Putamen (tissue), 1 donor: ENCODE measurements at regions not wholly inside any gene's neighbourhood (a gene's known extent, or its start where the extent isn't known, plus 50 kb on each side); places are given as distances from the start of the nearest gene placed in this dataset.
"Not testable (repeated sequence)": the region's sequence is repeated elsewhere in the genome, so short reads cannot be mapped to it uniquely, and the experiment has no call there.

Experiments
- DNase-seq: peaks from one replicate; pipeline ENCODE4 v3.0.0-alpha.2; 2016; ENCODE audit warnings: low spot score

DNA sequence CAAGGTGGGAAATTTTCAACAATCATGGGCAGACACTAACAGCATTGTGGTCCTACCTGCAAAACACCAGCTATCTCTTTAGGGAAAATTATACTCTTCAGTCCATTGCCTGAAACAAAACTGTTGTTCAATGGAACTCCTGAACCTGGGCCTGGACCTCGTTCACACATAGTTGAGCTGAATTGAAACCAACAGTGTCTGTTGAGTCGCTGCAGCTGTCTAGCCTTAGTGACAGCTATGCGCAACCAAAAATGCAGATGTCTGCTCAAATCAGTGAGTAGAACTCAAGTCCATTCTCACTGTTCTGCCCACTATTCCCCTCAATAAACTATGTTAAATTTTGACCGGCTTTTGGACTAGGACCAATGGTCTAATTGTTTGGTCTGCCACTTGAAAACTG, 286.2 kb downstream of the TFAP2A start:
- no peak for DNase-seq

DNA sequence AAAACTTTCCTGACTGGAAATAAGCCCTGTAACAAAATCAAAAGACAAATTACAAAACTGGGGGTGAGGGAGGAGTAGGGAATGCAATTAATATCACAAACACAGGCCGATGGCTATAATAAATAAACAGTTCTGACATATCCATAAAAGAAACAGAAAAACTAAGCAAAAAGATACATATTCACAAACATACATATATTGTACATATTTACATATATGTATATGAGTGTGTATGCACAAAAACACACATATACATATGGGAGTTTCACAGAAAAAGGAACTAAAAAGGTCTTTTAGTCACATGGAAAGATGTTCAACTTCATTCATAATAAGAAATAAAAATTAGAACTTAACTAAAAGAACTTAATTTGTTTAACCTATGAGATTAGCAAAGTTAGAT, 292.7 kb downstream of the TFAP2A start:
- DNase-seq, result no peak

DNA sequence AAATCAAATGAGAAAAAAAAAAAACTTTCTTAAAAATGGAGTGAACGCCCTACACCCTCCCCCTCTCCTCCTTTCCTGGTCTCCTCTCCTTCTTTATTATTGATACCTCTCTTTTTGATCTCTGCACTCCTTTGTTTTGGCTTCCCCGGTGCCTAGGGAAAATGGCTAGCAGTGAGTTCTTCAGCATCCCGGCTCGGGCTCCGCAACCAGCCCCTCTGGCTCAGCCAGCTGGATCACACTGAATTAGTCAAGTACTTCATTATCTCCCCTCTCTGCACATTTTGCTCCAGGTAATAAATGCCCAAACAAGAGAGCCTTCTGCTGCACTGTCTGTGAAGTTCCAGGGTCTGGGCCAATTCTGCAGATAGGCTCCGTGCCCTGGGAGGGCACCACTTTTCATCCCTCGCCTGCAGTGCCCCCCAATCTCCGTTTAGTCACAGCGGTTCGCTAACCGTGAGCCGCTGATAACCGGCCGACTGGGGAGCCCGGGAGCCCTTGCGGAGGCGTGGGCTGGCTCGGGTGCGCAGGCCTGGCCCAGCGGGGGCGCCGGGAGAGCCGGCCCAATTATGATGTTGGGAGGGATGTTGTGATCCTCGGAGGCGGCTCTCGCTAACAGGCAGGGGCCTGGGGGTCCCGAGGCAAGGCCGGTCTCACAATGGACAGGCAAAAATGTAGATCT, 301.9 kb downstream of the TFAP2A start:
- DNase-seq, result no peak

DNA sequence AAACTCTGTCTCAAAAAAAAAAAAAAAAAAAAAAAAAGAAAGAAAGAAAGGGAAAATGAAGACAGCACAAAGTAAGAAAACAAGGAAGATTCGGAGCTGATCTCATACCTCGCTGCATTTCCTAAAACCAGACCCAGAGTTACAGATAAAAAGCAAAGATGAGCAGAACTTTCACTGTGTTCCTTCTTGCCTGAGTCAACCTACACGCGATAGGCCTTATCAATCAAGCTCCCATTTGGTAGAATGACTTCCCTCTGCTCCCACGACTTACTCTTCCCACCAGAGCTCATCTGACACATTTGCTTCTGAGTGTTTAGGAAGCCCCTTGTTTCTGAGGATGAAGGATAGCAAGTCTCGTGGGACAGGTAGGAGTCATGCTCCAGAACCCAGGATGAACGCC, 302.9 kb downstream of the TFAP2A start:
- DNase-seq, result no peak

DNA sequence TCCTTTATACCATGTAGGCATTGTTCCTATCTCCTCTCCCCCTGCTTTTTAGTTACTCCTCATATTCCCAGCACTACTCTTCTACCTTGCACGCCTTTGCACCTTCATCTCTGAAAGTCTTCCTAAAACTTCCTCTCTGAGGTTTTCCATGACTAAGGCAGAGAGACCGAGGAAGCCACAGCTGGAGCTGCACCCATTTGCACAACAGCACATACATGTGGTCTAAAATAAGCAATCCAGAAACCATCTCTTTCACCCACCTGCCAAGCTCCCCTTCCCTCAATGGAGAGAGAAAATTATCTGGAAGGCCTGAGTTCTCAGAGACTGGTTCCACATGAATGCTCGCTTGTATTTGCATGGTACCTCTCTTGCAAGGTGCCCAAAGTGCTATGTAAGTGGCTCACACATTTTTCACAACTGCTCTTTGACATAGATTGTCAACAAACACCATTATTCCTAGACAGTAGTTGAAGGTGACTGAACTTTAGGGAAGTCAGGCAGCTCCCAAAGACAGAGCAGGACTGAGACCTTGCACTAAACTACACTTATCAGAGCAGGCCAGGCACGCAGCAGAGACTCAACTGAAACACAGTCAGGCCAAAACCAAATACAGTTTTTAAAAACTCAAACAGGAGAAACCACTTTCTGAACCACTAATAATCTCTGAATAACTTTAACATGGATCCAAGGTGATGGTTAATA, 313.2 kb downstream of the TFAP2A start:
- DNase-seq, result no peak

DNA sequence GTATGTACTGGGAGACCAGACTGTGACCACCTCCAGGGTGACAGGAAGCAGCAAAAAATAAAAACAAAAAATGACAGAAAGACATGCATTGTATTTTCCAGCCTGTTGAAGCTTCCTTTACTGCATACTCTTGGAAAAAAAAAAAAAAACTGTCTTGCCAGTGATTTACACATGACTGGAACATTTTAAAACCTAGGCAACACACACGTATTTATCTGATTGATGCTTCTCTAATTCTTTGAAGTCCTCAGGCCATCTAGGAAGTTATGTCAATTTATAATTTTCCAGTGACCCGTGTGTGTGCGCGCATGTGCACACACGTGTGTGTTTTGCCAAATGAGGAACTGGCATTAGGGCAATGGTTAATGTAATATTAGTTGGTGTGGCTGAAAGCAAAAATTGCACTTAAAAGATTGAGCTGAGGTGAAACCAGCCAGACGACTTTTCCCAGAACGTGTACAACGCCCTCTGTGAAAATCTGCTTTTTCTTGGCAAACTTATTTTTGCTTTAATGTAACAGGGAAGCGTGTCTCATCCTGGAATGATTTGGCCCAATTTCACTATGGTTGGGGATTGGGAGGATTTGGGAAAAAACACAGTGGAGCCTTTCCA, 315.2 kb downstream of the TFAP2A start:
- DNase-seq, result no peak

DNA sequence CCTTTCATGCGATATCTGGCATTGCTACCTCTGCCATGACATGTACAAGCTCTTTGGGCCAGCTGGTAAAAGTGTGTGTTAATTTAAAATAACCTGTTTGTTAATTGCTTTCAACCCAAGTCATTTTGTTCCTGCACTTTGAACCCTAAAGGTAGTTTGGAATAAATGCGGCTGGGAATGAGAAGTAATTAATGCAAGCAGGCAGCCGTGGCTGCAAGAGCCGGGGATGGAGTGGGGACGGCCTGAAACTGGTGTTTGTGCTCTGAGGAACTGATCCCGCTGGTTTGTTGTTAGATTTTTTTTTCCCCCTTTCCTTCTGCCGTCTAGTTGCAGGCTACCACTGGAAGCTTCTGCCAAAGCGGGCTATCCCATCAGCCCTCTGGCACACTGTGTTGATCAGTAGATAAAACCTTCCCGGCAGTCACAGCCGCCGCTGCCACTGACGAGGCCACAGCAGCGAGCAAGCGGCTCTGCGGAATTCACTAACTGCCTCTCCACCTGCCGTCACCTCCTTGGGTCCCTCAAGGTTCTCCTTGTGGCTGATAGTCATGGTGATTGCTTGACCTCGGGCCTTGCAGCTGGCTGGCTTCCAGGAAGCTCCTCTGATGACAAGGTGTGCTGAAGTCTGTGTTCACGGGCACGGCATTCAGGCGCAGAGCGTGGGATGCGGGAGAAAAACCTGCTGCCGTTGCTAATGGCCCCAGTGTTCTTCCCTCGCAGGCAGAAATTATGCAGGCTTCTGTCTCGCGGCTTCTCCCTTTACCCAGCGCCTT, 315.9 kb downstream of the TFAP2A start:
- DNase-seq, result no peak

DNA sequence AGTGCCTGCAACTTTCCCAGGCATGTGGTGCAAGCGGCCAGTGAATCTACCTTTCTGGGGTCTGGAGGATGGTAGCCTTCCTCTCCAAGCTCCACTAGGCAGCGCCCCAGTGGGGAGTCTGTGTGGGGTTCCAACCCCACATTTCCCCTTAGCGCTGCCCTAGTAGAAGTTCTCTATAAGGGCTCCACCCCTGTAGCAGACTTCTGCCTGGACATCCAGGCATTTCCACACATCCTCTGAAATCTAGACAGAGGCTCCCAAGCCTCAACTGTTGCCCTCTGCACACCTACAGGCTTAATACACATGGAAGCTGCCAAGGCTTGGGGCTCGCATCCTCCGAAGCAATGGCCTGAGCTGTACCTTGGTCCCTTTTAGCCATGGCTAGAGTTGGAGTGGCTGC, 321.6 kb downstream of the TFAP2A start:
- DNase-seq, result no peak

DNA sequence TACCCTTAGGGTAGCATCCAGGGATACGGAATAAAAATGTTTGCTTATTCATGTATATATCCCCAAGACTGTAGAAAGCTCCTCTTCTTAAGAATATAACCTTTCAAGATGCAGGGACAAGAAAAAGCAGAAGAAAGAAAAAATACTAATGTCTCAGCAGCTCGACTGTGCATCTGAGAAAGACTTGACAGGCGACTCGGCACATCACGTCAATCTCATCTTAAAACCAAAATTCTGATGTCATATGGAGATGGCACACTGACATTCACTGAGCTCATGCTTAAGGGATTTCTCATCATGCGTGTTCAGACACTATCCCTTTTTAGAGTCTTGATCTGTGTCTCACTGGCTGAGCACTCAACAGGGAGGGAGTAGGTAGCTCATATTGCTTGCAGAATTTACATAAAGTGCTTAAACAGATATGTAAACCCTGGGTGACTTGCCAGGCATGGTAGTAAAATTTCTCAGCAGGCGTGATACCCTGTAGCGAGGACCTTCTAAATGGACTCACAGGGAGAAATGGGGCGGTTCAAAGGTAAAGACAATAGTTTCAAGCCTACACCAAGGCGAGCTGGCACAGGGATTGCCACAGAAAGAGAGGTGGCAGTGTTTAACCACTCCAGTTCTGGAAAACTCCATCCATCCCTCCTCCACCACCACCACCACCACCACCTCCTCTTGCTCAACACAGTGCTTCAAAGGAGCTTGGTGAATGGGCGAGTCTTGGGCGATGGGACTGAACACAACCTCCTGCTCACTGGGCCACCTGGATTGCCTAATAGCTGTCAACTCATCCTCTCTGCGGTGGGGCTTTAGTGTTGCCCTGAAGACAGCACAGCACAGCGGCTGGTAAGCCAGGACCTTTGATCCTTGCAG, 330.5 kb downstream of the TFAP2A start:
- no peak for DNase-seq

DNA sequence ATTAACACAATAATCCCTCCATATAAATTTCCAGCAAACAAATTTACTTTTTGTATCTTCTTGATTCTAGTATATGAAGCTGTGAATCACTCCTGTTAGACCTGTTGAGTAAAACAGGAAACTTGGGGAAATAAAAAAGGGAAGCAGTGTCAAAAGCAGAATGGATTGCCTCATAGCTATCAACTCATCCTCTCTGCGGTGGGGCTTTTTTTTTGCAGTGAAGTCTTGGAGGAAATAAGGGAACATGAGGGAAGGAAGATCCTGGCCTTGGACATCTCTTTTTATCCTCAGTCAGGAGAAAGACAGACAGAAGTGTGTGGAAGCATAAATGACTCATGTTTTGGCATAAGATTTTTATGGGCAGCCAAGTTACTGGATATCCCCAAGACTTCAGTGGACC, 332.5 kb downstream of the TFAP2A start:
- peak; percentile 12 for DNase-seq

DNA sequence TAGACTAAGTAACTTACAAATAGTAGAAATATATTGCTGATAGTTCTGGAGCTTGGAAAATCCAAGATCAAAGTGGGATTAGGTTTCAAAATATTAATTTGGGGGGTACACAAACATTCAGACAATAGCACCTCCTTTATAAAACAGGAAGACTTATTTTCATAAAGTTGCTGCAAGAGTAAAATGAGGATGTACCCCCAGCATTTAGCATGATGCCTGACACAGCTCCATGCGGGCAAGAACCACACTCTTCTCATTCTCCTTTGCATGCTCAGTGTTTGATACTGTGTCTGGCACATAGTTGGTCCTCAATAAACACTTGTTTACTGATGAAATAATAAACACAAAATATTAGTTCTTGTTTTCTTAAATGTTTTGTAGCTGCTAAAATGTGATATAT, 332.9 kb downstream of the TFAP2A start:
- DNase-seq, result no peak

DNA sequence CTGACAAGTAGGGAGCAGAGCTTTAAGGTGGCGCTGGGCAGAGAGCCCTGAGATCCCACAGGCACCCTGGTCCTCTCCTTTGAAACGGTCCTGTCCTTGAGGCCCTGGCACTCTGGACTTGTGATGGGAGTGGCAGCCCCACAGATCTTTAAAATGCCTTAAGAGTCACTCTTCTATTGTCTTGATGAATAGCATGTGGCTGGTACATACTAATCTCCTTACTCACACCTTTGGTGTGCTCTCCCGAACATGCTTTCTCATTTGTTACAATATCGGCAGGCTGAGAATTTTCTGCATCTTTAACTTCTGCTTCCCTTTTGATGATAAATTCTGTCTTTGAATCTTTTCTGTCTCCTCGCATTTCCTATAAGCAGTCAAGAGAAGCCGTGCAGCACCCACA, 333.8 kb downstream of the TFAP2A start:
- no peak for DNase-seq

DNA sequence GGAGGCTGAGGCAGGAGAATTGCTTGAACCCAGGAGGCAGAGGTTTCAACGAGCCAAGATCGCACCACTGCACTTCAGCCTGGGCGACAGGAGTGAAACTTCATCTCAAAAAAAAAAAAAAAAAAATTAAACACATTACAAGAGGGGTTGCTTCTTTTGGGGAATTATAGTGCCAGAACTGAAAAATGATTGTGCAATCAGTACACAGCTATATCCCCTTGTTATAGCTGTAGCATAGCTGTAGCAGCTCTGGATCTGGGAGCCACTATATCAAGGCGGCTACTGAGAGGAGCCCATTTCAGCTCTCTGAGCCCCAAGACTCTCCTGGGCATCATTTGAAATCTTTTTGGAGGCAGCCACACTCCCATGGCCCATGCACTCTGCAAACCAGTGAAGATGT, 334.3 kb downstream of the TFAP2A start:
- DNase-seq, result no peak

DNA sequence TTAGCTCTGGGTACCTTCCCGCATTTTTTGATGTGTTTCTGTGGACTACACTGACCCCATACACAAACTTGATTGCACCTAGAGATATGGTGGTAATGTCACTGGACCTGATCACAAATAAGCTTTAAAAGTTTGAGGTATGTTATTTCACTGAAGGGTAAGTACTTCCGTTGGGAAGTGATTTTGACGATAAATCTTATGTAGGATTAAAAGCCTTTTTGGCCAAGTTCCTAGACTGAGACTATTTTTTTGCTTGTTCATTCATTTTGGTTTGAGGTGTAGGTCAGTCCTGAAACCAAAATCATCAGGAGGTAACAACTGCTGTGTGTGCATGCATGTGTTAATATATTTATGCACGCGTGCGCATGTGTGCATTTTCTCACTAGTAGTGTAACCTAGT, 336.3 kb downstream of the TFAP2A start:
- no peak for DNase-seq

DNA sequence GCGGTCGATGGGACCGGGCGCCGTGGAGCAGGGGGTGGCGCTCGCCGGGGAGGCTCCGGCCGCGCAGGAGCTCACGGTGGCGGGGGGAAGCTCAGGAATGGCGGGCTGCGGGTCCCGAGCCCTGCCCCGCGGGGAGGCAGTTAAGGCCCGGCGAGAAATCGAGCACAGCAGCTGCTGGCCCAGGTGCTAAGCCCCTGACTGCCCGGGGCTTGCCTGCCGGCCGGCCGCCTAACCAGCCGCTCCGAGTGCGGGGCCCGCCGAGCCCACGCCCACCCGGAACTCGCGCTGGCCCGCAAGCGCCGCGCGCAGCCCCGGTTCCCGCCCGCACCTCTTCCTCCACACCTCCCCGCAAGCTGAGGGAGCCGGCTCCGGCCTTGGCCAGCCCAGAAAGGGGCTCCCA, 340.1 kb downstream of the TFAP2A start:
- not testable (repeated sequence) for DNase-seq

DNA sequence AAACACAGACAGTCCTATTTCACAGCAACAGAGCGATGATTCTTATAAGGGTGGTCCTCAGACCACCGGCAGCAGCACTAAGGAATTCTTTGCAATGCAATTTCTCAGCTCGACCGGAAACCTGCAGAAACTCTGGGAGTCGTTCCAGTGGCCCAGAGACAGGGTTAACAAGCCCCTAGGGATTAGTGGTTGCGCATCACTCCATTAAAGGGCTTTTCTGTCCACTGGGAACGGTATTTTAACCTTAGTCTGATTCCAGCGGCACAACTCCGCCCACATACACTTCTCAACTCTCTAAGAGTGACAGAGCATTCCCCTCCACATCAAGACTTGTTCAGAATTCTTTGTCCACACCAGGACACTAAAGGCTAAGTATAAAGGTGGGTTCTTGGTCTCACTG, 341.5 kb downstream of the TFAP2A start:
- DNase-seq, result no peak

DNA sequence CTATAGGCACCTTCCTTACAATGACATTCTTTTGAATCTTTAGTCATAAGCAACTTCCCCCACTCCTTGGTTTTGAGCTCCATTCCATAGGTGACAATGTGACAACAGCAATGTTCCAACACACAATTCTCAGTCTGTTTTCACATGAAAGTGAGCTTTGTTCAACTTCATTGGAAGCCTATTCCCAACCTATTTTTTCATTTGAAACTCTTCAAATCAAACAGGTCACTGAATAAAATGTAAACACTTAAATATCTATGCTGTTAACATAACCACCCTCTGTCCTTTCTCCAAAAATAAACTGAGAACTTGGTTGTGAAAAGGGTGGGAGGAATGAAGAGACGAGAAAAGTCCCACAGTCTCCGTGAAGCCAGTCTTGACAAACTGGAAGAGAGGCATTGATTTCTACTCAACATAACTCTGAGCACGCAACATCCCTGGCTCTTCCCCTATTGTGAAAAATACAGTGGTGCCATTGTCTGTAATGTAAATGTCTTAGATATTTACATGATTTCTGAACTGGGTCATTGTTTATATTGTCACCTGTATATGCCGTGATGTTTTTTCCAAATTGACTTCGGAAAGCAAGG, 343.1 kb downstream of the TFAP2A start:
- DNase-seq, result no peak

DNA sequence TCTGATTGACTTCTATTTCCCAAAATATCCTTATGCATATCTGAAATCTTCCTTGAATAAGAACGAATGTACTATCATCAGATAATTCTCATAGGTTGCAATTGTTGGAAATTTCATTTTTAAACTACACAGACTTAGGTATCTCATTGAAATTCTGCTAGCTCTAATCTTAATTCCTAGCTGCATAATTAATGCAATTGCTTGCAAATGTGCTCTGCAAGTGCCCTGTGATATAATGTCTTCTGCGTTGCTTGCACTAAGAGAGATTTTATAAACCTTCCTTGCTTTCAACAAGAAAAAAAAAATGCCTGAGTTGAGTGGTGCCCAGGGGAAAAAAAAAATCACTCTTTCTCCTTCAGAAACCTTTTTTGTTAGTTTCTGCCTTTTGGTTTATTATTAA, 354.9 kb downstream of the TFAP2A start:
- DNase-seq, result no peak

DNA sequence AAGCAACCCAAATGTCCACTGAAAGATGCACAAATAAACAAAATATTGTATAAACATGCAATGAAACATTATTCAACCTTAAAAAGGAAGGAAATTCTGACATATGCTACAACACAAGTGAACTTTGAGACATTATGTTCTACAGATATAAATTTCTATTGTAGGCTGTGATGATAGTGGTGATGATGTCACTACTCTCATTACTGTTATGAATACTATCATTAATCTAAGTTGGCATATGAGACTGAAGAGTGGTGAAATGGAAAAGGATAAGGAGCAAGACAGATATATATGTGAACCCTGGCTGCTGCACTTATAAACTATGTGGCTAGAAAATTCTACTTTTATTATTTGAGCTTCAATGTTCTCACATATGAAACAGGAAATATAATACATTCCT, 360.2 kb downstream of the TFAP2A start:
- no peak for DNase-seq

DNA sequence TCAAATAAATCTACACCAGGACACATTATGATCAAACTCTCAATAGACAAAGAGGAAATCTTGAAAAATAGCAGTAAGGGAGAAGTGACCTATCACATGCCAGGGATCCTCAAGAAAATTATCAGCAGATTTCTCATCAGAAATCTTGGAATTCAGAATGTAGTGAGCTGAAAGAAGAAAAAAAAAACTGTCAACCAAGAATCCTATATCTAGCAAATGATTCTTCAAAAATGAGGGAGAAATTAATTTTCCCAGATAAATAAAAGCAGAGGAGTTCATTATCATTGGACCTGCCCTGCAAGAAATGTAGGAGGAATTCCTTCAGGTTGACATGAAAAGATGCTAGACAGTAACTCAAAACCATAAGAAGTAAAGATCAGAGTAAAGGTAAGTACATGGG, 363.6 kb downstream of the TFAP2A start:
- DNase-seq, result no peak
